GM21528 (cell line): ENCODE measurements at regions not wholly inside any gene's neighbourhood (a gene's known extent, or its start where the extent isn't known, plus 50 kb on each side); places are given as distances from the start of the nearest gene placed in this dataset.

Source experiments
- ATAC-seq: cut with Tn5 transposase; IDR thresholded peaks from one replicate; pipeline ENCODE4 v1.9.1; 2021; ENCODE audit warnings: mild to moderate bottlenecking, moderate library complexity; ENCODE audit not compliant: unreplicated experiment, low FRiP score

GRCh38 chr9:12054235-12054634 lies 639.0 kb upstream of the TYRP1 start:
- ATAC-seq, result no peak

- no peak for ATAC-seq
Measured at GRCh38 chr9:12056874-12057273, 636.3 kb upstream of the TYRP1 start.

GRCh38 chr9:12060067-12060466 lies 633.1 kb upstream of the TYRP1 start:
- ATAC-seq, result no peak

- no peak for ATAC-seq
Measured at GRCh38 chr9:12060811-12061210, 632.4 kb upstream of the TYRP1 start.

- no peak for ATAC-seq
Measured at GRCh38 chr9:12065050-12065449, 628.1 kb upstream of the TYRP1 start.

GRCh38 chr9:12065686-12066085 lies 627.5 kb upstream of the TYRP1 start:
- ATAC-seq, result no peak

GRCh38 chr9:12066455-12067035 lies 626.6 kb upstream of the TYRP1 start:
- no peak for ATAC-seq

GRCh38 chr9:12069366-12069765 lies 623.8 kb upstream of the TYRP1 start:
- ATAC-seq, result no peak

GRCh38 chr9:12085399-12085798 lies 607.8 kb upstream of the TYRP1 start:
- ATAC-seq, result no peak

- ATAC-seq, result no peak
Measured at GRCh38 chr9:12091865-12092527, 601.2 kb upstream of the TYRP1 start.

GRCh38 chr9:12094046-12094445 lies 599.1 kb upstream of the TYRP1 start:
- ATAC-seq, result no peak

- no peak for ATAC-seq
Measured at GRCh38 chr9:12095931-12096330, 597.3 kb upstream of the TYRP1 start.

GRCh38 chr9:12133416-12133815 lies 559.8 kb upstream of the TYRP1 start:
- ATAC-seq, result no peak

GRCh38 chr9:12141422-12141821 lies 551.8 kb upstream of the TYRP1 start:
- no peak for ATAC-seq

GRCh38 chr9:12155401-12156134 lies 537.6 kb upstream of the TYRP1 start:
- no peak for ATAC-seq

- ATAC-seq, result no peak
Measured at GRCh38 chr9:12162181-12162815, 530.9 kb upstream of the TYRP1 start.

- ATAC-seq, result no peak
Measured at GRCh38 chr9:12163723-12164458, 529.3 kb upstream of the TYRP1 start.

- no peak for ATAC-seq
Measured at GRCh38 chr9:12166518-12166917, 526.7 kb upstream of the TYRP1 start.

GRCh38 chr9:12170456-12170855 lies 522.7 kb upstream of the TYRP1 start:
- ATAC-seq, result no peak

GRCh38 chr9:12178634-12179033 lies 514.6 kb upstream of the TYRP1 start:
- no peak for ATAC-seq

- no peak for ATAC-seq
Measured at GRCh38 chr9:12182806-12183205, 510.4 kb upstream of the TYRP1 start.
